Spinal cord (tissue), 9 donors: ENCODE measurements at regions not wholly inside any gene's neighbourhood (a gene's known extent, or its start where the extent isn't known, plus 50 kb on each side); places are given as distances from the start of the nearest gene placed in this dataset.

Source experiments
- DNase-seq, 6 donors: peaks; one replicate each; pipeline versions ENCODE4 v3.0.0 to v3.0.0-alpha.2; 2013 to 2015; ENCODE audit warnings: low spot score in 6 of 6, low read depth in 4 of 6
- H3K27ac ChIP-seq: one replicate; pipeline ENCODE4 v1.5.1; 2013; ENCODE audit warnings: low read depth, low read length, control low read depth
- H3K27me3 ChIP-seq: one replicate; pipeline ENCODE4 v1.6.1; 2013; ENCODE audit warnings: low read length; ENCODE audit not compliant: control insufficient read depth, insufficient read depth
- H3K36me3 ChIP-seq: one replicate; pipeline ENCODE4 v1.6.1; 2013; ENCODE audit warnings: low read length; ENCODE audit not compliant: control insufficient read depth, insufficient read depth
- H3K4me1 ChIP-seq: one replicate; pipeline ENCODE4 v1.6.1; 2013; ENCODE audit warnings: low read length; ENCODE audit not compliant: control insufficient read depth, insufficient read depth
- H3K4me3 ChIP-seq: one replicate; pipeline ENCODE4 v1.5.1; 2013; ENCODE audit warnings: low read depth, low read length, control low read depth
- H3K9me3 ChIP-seq: one replicate; pipeline ENCODE4 v1.6.1; 2013; ENCODE audit warnings: low read length; ENCODE audit not compliant: control insufficient read depth, insufficient read depth
- WGBS: methylation state at CpG from one replicate; pipeline ENCODE4 v1.1.5; 2013; ENCODE audit warnings: missing lambda C conversion rate; ENCODE audit not compliant: insufficient coverage; 5-methylcytosine and 5-hydroxymethylcytosine counted together
- donor health status: healthy.

GRCh38 chr13:69292789-69293425 is 814.7 kb upstream of the ATXN8OS start:
- Histone ChIP-seq H3K27ac (no peak overlapping the region), H3K36me3 (no peaks in the 10 kb centered on the region), H3K9me3 (no peaks in the 10 kb centered on the region), H3K4me3 (no peak overlapping the region), H3K27me3 (no peaks in the 10 kb centered on the region), H3K4me1 (no peaks in the 10 kb centered on the region)
- no peak for DNase-seq
- WGBS: no CpG with 5 or more reads among the region's 2 CpGs

- H3K4me1 ChIP-seq: no peaks in the 10 kb centered on the region
- H3K27me3 ChIP-seq: no peaks in the 10 kb centered on the region
- no peak for DNase-seq
- WGBS: no CpG with 5 or more reads among the region's 1 CpG
- no peaks in the 10 kb centered on the region for H3K36me3 ChIP-seq
- no peak overlapping the region for H3K4me3 ChIP-seq
- no peak overlapping the region for H3K27ac ChIP-seq
- no peaks in the 10 kb centered on the region for H3K9me3 ChIP-seq
Measured at GRCh38 chr13:69291292-69291906, 816.2 kb upstream of the ATXN8OS start.

GRCh38 chr13:69288026-69288425 is 819.6 kb upstream of the ATXN8OS start:
- Histone ChIP-seq H3K27ac (no peak overlapping the region), H3K27me3 (no peaks in the 10 kb centered on the region), H3K36me3 (no peaks in the 10 kb centered on the region), H3K9me3 (no peaks in the 10 kb centered on the region), H3K4me3 (no peak overlapping the region), H3K4me1 (no peaks in the 10 kb centered on the region)
- DNase-seq: no peak

- H3K36me3 ChIP-seq: no peaks in the 10 kb centered on the region
- WGBS: 95% methylated on average over 6 of the region's 8 CpGs
Measured at GRCh38 chr13:69287050-69287698, 820.5 kb upstream of the ATXN8OS start.

GRCh38 chr13:69283837-69284236 is 823.8 kb upstream of the ATXN8OS start:
- no CpG with 5 or more reads among the region's 2 CpGs for WGBS

More at GRCh38 chr13:69287050-69287698, 820.5 kb upstream of the ATXN8OS start:
- DNase-seq: no peak
- Histone ChIP-seq H3K4me3 (no peak overlapping the region), H3K27me3 (no peaks in the 10 kb centered on the region), H3K9me3 (no peaks in the 10 kb centered on the region), H3K27ac (no peak overlapping the region), H3K4me1 (no peaks in the 10 kb centered on the region)

GRCh38 chr13:69283301-69283700 is 824.3 kb upstream of the ATXN8OS start:
- H3K36me3 ChIP-seq: no peaks in the 10 kb centered on the region
- no peaks in the 10 kb centered on the region for H3K27me3 ChIP-seq
- H3K4me1 ChIP-seq: no peaks in the 10 kb centered on the region
- H3K9me3 ChIP-seq: no peaks in the 10 kb centered on the region
- DNase-seq: no peak
- no CpG with 5 or more reads among the region's 1 CpG for WGBS
- H3K27ac ChIP-seq: no peak overlapping the region
- no peak overlapping the region for H3K4me3 ChIP-seq

More at GRCh38 chr13:69283837-69284236, 823.8 kb upstream of the ATXN8OS start:
- H3K27me3 ChIP-seq: no peaks in the 10 kb centered on the region
- H3K9me3 ChIP-seq: no peaks in the 10 kb centered on the region
- H3K4me3 ChIP-seq: no peak overlapping the region
- peak in 1 of 6 donors; percentile 27 for DNase-seq
- no peaks in the 10 kb centered on the region for H3K36me3 ChIP-seq
- H3K4me1 ChIP-seq: no peaks in the 10 kb centered on the region
- H3K27ac ChIP-seq: no peak overlapping the region

GRCh38 chr13:69280399-69280798 is 827.2 kb upstream of the ATXN8OS start:
- Histone ChIP-seq H3K27ac (no peak overlapping the region), H3K4me1 (no peaks in the 10 kb centered on the region), H3K36me3 (no peaks in the 10 kb centered on the region), H3K4me3 (no peak overlapping the region), H3K27me3 (no peaks in the 10 kb centered on the region), H3K9me3 (no peaks in the 10 kb centered on the region)
- WGBS: 80% methylated on average over 1 of the region's 4 CpGs
- no peak for DNase-seq

GRCh38 chr13:69279213-69279612 is 828.4 kb upstream of the ATXN8OS start:
- Histone ChIP-seq H3K36me3 (no peaks in the 10 kb centered on the region), H3K27ac (no peak overlapping the region), H3K27me3 (no peaks in the 10 kb centered on the region), H3K4me3 (no peak overlapping the region), H3K9me3 (no peaks in the 10 kb centered on the region), H3K4me1 (no peaks in the 10 kb centered on the region)
- no peak for DNase-seq

- Histone ChIP-seq H3K4me3 (no peak overlapping the region), H3K27me3 (no peaks in the 10 kb centered on the region), H3K36me3 (no peaks in the 10 kb centered on the region), H3K27ac (no peak overlapping the region), H3K4me1 (no peaks in the 10 kb centered on the region), H3K9me3 (no peaks in the 10 kb centered on the region)
- no peak for DNase-seq
- no CpG with 5 or more reads among the region's 1 CpG for WGBS
Measured at GRCh38 chr13:69274231-69274630, 833.4 kb upstream of the ATXN8OS start.
